Neuronal stem cell (in vitro differentiated cells): ENCODE measurements at regions not wholly inside any gene's neighbourhood (a gene's known extent, or its start where the extent isn't known, plus 50 kb on each side); places are given as distances from the start of the nearest gene placed in this dataset.
A peak's percentile ranks its signal among the peaks of the same experiment; 100 is the strongest.

ENCODE experiments used
- DNase-seq: peaks from one replicate; pipeline ENCODE4 v3.0.0-alpha.2; 2013; ENCODE audit warnings: low spot score
- H2AFZ ChIP-seq: one replicate; pipeline ENCODE4 v1.6.1; 2013; ENCODE audit warnings: mild to moderate bottlenecking, low read length, inconsistent platforms
- H2AK5ac ChIP-seq: 2 replicates; pipeline ENCODE4 v1.6.1; 2013; ENCODE audit warnings: low read depth, mild to moderate bottlenecking, inconsistent platforms, low read length, moderate library complexity, mixed read lengths
- H2BK120ac ChIP-seq: 2 replicates; pipeline ENCODE4 v1.6.1; 2013; ENCODE audit warnings: low read depth, mild to moderate bottlenecking, inconsistent platforms, low read length, moderate library complexity, mixed read lengths
- H2BK12ac ChIP-seq: one replicate; pipeline ENCODE4 v1.6.1; 2013; ENCODE audit warnings: low read length, inconsistent platforms
- H2BK15ac ChIP-seq: 2 replicates; pipeline ENCODE4 v1.6.1; 2013; ENCODE audit warnings: mild to moderate bottlenecking, low read length, inconsistent platforms, mixed read lengths
- H2BK5ac ChIP-seq: one replicate; pipeline ENCODE4 v1.6.1; 2013; ENCODE audit warnings: inconsistent platforms, mild to moderate bottlenecking, low read length, moderate library complexity
- H3K14ac ChIP-seq: one replicate; pipeline ENCODE4 v1.6.1; 2013; ENCODE audit warnings: low read length, inconsistent platforms
- H3K18ac ChIP-seq: 2 replicates; pipeline ENCODE4 v1.6.1; 2013; ENCODE audit warnings: low read length, inconsistent platforms
- H3K23ac ChIP-seq: 2 replicates; pipeline ENCODE4 v1.6.1; 2013; ENCODE audit warnings: low read depth, mild to moderate bottlenecking, mixed read lengths, low read length, inconsistent platforms; ENCODE audit not compliant: poor library complexity
- H3K27ac ChIP-seq: replicated peaks from 3 replicates; pipeline ENCODE4 v1.5.1; 2013; ENCODE audit warnings: low read length, inconsistent platforms
- H3K27me3 ChIP-seq, 3 experiments: 2 replicates each; pipeline ENCODE4 v1.6.1; 2013; ENCODE audit warnings: low read length in 3 of 3, mild to moderate bottlenecking in 2 of 3, inconsistent platforms in 1 of 3, low read depth in 1 of 3, mixed read lengths in 1 of 3, moderate library complexity in 1 of 3; ENCODE audit not compliant: control insufficient read depth in 3 of 3, insufficient read depth in 3 of 3
- H3K36me3 ChIP-seq, 2 donors: replicated peaks in 1 of 2; 2 replicates each; pipeline ENCODE4 v1.6.1; 2013; ENCODE audit warnings: low read length in 2 of 2; ENCODE audit not compliant: control insufficient read depth in 2 of 2, insufficient read depth in 2 of 2
- H3K4ac ChIP-seq: 2 replicates; pipeline ENCODE4 v1.6.1; 2013; ENCODE audit warnings: inconsistent platforms, mild to moderate bottlenecking, low read length, moderate library complexity
- H3K4me1 ChIP-seq, 2 donors: 1 replicate in 1 of 2; 2 replicates in 1 of 2; pipeline ENCODE4 v1.6.1; 2013; ENCODE audit warnings: low read length in 2 of 2, low read depth in 1 of 2; ENCODE audit not compliant: control insufficient read depth in 2 of 2, insufficient read depth in 1 of 2
- H3K4me2 ChIP-seq: one replicate; pipeline ENCODE4 v1.6.1; 2013; ENCODE audit warnings: mild to moderate bottlenecking, low read length, inconsistent platforms; ENCODE audit not compliant: insufficient read depth, poor library complexity, severe bottlenecking
- H3K4me3 ChIP-seq, 2 donors: 2 replicates each; pipeline ENCODE4 v1.5.1; 2013; ENCODE audit warnings: low read length in 2 of 2, mild to moderate bottlenecking in 2 of 2, inconsistent platforms in 1 of 2, moderate library complexity in 1 of 2
- H3K79me1 ChIP-seq: one replicate; pipeline ENCODE4 v1.6.1; 2013; ENCODE audit warnings: low read depth, mild to moderate bottlenecking, inconsistent platforms, low read length, moderate library complexity
- H3K9ac ChIP-seq: one replicate; pipeline ENCODE4 v1.6.1; 2013; ENCODE audit warnings: mild to moderate bottlenecking, low read depth, low read length, inconsistent platforms; ENCODE audit not compliant: poor library complexity
- H3K9me3 ChIP-seq, 2 donors: replicated peaks in 1 of 2; 2 replicates each; pipeline versions ENCODE3 to v1.6.1; 2013; ENCODE audit warnings: low read length in 2 of 2, mild to moderate bottlenecking in 2 of 2, inconsistent platforms in 1 of 2, low read depth in 1 of 2, mixed read lengths in 1 of 2, moderate library complexity in 1 of 2; ENCODE audit not compliant: control insufficient read depth in 2 of 2, insufficient read depth in 1 of 2
- H4K8ac ChIP-seq: one replicate; pipeline ENCODE4 v1.6.1; 2013; ENCODE audit warnings: low read depth, mild to moderate bottlenecking, inconsistent platforms, low read length, moderate library complexity
- H4K91ac ChIP-seq: one replicate; pipeline ENCODE4 v1.6.1; 2013; ENCODE audit warnings: low read length, low read depth, mild to moderate bottlenecking, inconsistent platforms; ENCODE audit not compliant: poor library complexity
- WGBS, 2 donors: extraction: QIAGEN DNeasy Blood & Tissue Kit; methylation state at CpG; one replicate each; pipeline ENCODE4 v1.1.7; 2013; ENCODE audit warnings: missing lambda C conversion rate in 2 of 2, mixed read lengths in 1 of 2; ENCODE audit not compliant: insufficient read length in 2 of 2, insufficient replicate concordance in 1 of 2; ENCODE audit errors: extremely low coverage in 2 of 2; 5-methylcytosine and 5-hydroxymethylcytosine counted together

GRCh38 chr6:159100395-159101182, 55.8 kb upstream of the TAGAP start:
- H4K8ac ChIP-seq, result no peak overlapping the region

GRCh38 chr6:159099961-159100360, 55.2 kb upstream of the TAGAP start:
- no peak overlapping the region for H3K18ac ChIP-seq
- H4K8ac ChIP-seq, result no peak overlapping the region
- H2BK5ac ChIP-seq, result no peak overlapping the region
- no peaks in the 10 kb centered on the region for H3K79me1 ChIP-seq
- H3K4me1 ChIP-seq, result peaks cover 0 to 2% of the 10 kb centered on the region in 2 donors
- no peak for DNase-seq
- no peak overlapping the region for H2BK15ac ChIP-seq
- H3K14ac ChIP-seq, result no peak overlapping the region
- no peak overlapping the region for H3K4me2 ChIP-seq
- H2AK5ac ChIP-seq, result no peak overlapping the region
- H3K9me3 ChIP-seq, result no peaks in the 10 kb centered on the region
- no peak overlapping the region for H2BK12ac ChIP-seq
- H3K27me3 ChIP-seq, result peaks cover 0 to 30% (median 0%) of the 10 kb centered on the region in 3 experiments
- no peak overlapping the region for H2BK120ac ChIP-seq
- no peak overlapping the region for H3K4ac ChIP-seq
- H2AFZ ChIP-seq, result no peak overlapping the region
- no peak overlapping the region for H3K9ac ChIP-seq
- H3K23ac ChIP-seq, result no peak overlapping the region
- no peaks in the 10 kb centered on the region for H3K36me3 ChIP-seq
- H3K27ac ChIP-seq, result no peak overlapping the region
- no peak overlapping the region for H3K4me3 ChIP-seq
- no CpG with 5 or more reads among the region's 3 CpGs for WGBS, 2 donors
- H4K91ac ChIP-seq, result no peak overlapping the region

More at GRCh38 chr6:159100395-159101182, 55.8 kb upstream of the TAGAP start:
- Histone ChIP-seq H2AFZ (no peak overlapping the region), H3K36me3 (no peaks in the 10 kb centered on the region), H3K4ac (no peak overlapping the region), H3K9me3 (no peaks in the 10 kb centered on the region), H2BK15ac (no peak overlapping the region), H4K91ac (no peak overlapping the region), H3K79me1 (no peaks in the 10 kb centered on the region), H3K18ac (no peak overlapping the region), H2AK5ac (no peak overlapping the region), H2BK120ac (no peak overlapping the region), H2BK12ac (no peak overlapping the region), H3K4me2 (no peak overlapping the region), H3K23ac (no peak overlapping the region), H3K14ac (peak overlapping the region; percentile 25), H3K9ac (no peak overlapping the region), H3K4me1 (peaks cover 0 to 2% of the 10 kb centered on the region in 2 donors), H2BK5ac (no peak overlapping the region), H3K27ac (no peak overlapping the region), H3K4me3 (no peak overlapping the region), H3K27me3 (peaks cover 0 to 33% (median 0%) of the 10 kb centered on the region in 3 experiments)
- WGBS, 2 donors, result no CpG with 5 or more reads among the region's 15 CpGs
- no peak for DNase-seq

DNA sequence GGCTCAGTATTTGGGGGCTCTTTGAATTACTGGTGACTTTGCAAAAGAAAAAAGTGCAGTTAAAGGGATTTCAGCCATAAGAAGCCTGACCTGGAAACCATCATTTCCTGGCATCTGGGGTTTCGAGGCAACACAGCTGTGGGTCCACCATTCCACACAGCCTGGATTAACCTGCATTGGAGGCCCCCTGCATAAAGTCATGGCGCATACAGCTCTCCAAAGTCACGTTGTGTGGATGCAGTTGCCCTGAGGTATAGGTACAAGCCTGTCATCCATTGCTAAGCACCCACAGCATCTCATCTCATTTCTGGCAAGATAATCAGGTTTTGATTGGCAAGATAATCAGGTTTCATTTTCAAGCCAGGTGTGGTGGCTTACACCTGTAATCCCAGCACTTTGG, 54.5 kb upstream of the TAGAP start:
- no peak for DNase-seq
- Histone ChIP-seq H4K91ac (no peak overlapping the region), H2BK15ac (no peak overlapping the region), H3K23ac (no peak overlapping the region), H3K4me3 (no peak overlapping the region), H3K79me1 (no peaks in the 10 kb centered on the region), H3K18ac (no peak overlapping the region), H2BK5ac (no peak overlapping the region), H3K4me2 (no peak overlapping the region), H3K27me3 (peaks cover 0 to 26% (median 0%) of the 10 kb centered on the region in 3 experiments), H3K27ac (no peak overlapping the region), H3K4ac (no peak overlapping the region), H3K14ac (no peak overlapping the region), H3K4me1 (peaks cover 0 to 2% of the 10 kb centered on the region in 2 donors), H2AK5ac (no peak overlapping the region), H2BK12ac (no peak overlapping the region), H3K36me3 (no peaks in the 10 kb centered on the region), H2AFZ (no peak overlapping the region), H4K8ac (no peak overlapping the region), H3K9me3 (no peaks in the 10 kb centered on the region), H3K9ac (no peak overlapping the region), H2BK120ac (no peak overlapping the region)
- WGBS, 2 donors, result no CpG with 5 or more reads among the region's 3 CpGs

DNA sequence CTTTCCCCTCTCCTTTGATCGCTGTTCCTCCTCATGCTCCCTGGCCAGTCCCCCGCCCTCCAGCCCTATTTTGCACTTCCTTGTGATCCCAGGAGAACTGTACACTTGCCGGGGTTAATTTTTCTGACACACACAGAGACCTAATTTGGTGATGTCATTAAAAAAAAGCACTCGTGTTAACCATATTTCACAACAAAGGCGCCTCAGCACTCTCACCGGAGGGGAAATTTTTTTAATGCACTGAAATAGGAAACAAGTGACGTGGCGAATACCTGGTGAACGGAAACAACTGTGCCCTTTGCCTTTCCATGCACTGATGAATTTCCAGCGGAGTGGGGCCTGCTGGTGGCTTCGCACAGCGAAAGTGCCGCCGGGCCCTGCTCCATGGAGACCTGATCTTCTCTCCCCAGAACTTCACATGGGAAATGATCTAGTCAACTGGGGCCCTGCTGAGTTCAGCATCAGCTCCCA, 53.9 kb upstream of the TAGAP start:
- Histone ChIP-seq H3K18ac (no peak overlapping the region), H3K4me3 (no peak overlapping the region), H3K27ac (no peak overlapping the region), H3K23ac (no peak overlapping the region), H2BK5ac (no peak overlapping the region), H3K14ac (no peak overlapping the region), H3K4ac (no peak overlapping the region), H4K91ac (no peak overlapping the region), H2BK12ac (no peak overlapping the region), H3K9me3 (no peaks in the 10 kb centered on the region), H3K9ac (no peak overlapping the region), H4K8ac (no peak overlapping the region), H2AFZ (no peak overlapping the region), H2AK5ac (no peak overlapping the region), H2BK120ac (no peak overlapping the region), H3K4me2 (no peak overlapping the region), H3K36me3 (no peaks in the 10 kb centered on the region), H3K79me1 (no peaks in the 10 kb centered on the region), H3K27me3 (peaks cover 0 to 28% (median 0%) of the 10 kb centered on the region in 3 experiments), H3K4me1 (peaks cover 0 to 2% of the 10 kb centered on the region in 2 donors), H2BK15ac (no peak overlapping the region)
- DNase-seq, result no peak
- no CpG with 5 or more reads among the region's 14 CpGs for WGBS, 2 donors
